MM.1S (cell line): ENCODE measurements at regions not wholly inside any gene's neighbourhood (a gene's known extent, or its start where the extent isn't known, plus 50 kb on each side); places are given as distances from the start of the nearest gene placed in this dataset.
"Not testable (repeated sequence)": the region's sequence is repeated elsewhere in the genome, so short reads cannot be mapped to it uniquely, and the experiment has no call there.

Source experiments
- DNase-seq: peaks from one replicate; pipeline ENCODE4 v3.0.0-alpha.2; 2015
- H2AFZ ChIP-seq: fragments of 300-600 bp; sonication (generic); 2 replicates; pipeline ENCODE4 v1.6.0; 2016; ENCODE audit warnings: antibody characterized with exemption, low read length
- H3F3A ChIP-seq: fragments of 300-600 bp; sonication (generic); 2 replicates; pipeline ENCODE4 v1.6.1; 2016; ENCODE audit warnings: mild to moderate bottlenecking, antibody characterized with exemption, low read length, moderate library complexity, mixed read lengths; ENCODE audit not compliant: insufficient read depth
- H3K27ac ChIP-seq: fragments of 300-600 bp; sonication (generic); 2 replicates; pipeline ENCODE4 v1.5.1; 2016; ENCODE audit warnings: mild to moderate bottlenecking, low read length
- H3K27me3 ChIP-seq: fragments of 300-600 bp; sonication (generic); replicated peaks from 2 replicates; pipeline ENCODE4 v1.6.0; 2016; ENCODE audit warnings: low read length; ENCODE audit not compliant: insufficient read depth
- H3K36me3 ChIP-seq: fragments of 300-600 bp; sonication (generic); replicated peaks from 2 replicates; pipeline ENCODE4 v1.6.1; 2016; ENCODE audit warnings: mild to moderate bottlenecking, low read length, mixed read lengths; ENCODE audit not compliant: insufficient read depth
- H3K4me1 ChIP-seq: fragments of 300-600 bp; sonication (generic); 2 replicates; pipeline ENCODE4 v1.6.1; 2016; ENCODE audit warnings: low read length, mixed read lengths
- H3K4me2 ChIP-seq: fragments of 300-600 bp; sonication (generic); 2 replicates; pipeline ENCODE4 v1.6.0; 2016; ENCODE audit warnings: low read depth, low read length
- H3K4me3 ChIP-seq: fragments of 300-600 bp; sonication (generic); 2 replicates; pipeline ENCODE4 v1.5.1; 2016; ENCODE audit warnings: low read length, mixed read lengths
- H3K79me2 ChIP-seq: fragments of 300-600 bp; sonication (generic); 2 replicates; pipeline ENCODE4 v1.6.1; 2016; ENCODE audit warnings: mixed run types, low read length, mixed read lengths
- H3K9ac ChIP-seq: fragments of 300-600 bp; sonication (generic); 2 replicates; pipeline ENCODE4 v1.6.1; 2016; ENCODE audit warnings: low read length, mixed read lengths
- H3K9me2 ChIP-seq: fragments of 300-600 bp; sonication (generic); replicated peaks from 2 replicates; pipeline ENCODE4 v1.6.1; 2016; ENCODE audit warnings: mild to moderate bottlenecking, low read length, mixed read lengths; ENCODE audit not compliant: insufficient read depth
- H3K9me3 ChIP-seq: fragments of 300-600 bp; sonication (generic); replicated peaks from 2 replicates; pipeline ENCODE4 v1.6.1; 2016; ENCODE audit warnings: mild to moderate bottlenecking, low read length, mixed read lengths; ENCODE audit not compliant: insufficient read depth
- H4K20me1 ChIP-seq: fragments of 300-600 bp; sonication (generic); 2 replicates; pipeline ENCODE4 v1.6.1; 2016; ENCODE audit warnings: mild to moderate bottlenecking, low read length, moderate library complexity, mixed read lengths; ENCODE audit not compliant: insufficient read depth
- CTCF ChIP-seq: fragments of 300-600 bp; sonication (generic); IDR thresholded peaks from 2 replicates; pipeline ENCODE4 v1.5.1; 2016; ENCODE audit warnings: antibody characterized with exemption, low read length, mixed read lengths
- EZH2 ChIP-seq: fragments of 300-600 bp; sonication (generic); optimal IDR thresholded peaks from 2 replicates; pipeline ENCODE3; 2017; ENCODE audit warnings: low read depth, mild to moderate bottlenecking, antibody characterized with exemption, low read length, mixed read lengths
- EZH2phosphoT487 ChIP-seq: fragments of 300-600 bp; sonication (generic); IDR thresholded peaks from 2 replicates; pipeline ENCODE4 v1.6.1; 2018; ENCODE audit warnings: antibody characterized with exemption, low read length

DNA sequence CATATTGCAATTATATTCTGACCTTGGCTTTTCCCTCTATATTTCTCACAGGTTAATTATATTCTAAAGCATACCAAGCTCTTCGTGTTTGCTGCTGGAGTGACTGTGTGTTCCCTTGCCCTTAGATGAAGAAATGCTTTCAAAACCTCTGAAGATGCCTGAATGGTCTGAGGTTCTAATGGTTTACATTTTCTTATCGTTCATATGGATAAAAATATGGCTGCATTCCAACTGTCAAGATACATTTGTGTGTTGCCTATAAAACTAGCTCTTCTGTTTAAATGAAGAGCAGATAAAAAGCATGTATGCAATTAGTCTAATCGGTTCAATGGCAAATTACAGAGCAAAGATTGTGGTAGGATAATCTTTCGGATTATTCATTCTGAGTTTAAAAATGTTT lies 68.4 kb upstream of the ANKRD10 start:
- Histone ChIP-seq H3K27me3 (no peaks in the 10 kb centered on the region), H3K9ac (no peak overlapping the region), H3K27ac (no peak overlapping the region), H3K36me3 (no peaks in the 10 kb centered on the region), H3K4me1 (no peaks in the 10 kb centered on the region), H3K9me3 (no peaks in the 10 kb centered on the region), H3K9me2 (no peaks in the 10 kb centered on the region), H3K4me3 (no peak overlapping the region), H3F3A (no peaks in the 10 kb centered on the region), H2AFZ (no peak overlapping the region), H3K4me2 (no peak overlapping the region), H3K79me2 (no peaks in the 10 kb centered on the region), H4K20me1 (no peaks in the 10 kb centered on the region)
- DNase-seq, result no peak
- TF ChIP-seq EZH2phosphoT487, result no peak
- no peak for TF ChIP-seq EZH2
- no peak for TF ChIP-seq CTCF

DNA sequence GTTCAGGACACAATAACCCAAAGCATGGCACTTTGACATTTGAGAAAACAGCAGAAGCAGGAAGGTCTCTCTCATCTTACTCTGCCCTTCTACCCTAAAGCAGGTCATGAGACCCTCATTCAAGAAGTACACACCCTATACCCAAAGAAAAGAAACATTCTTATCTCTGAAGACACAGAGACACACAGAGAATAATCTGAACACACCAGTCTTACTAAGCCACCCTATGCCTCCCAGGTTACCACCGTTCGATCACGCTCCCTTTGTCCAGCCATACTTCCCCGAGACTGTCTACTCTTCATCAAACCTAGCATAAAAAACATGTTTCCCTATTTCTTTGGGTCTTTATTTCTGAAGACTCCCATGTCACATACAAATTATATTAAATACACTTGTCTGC lies 66.5 kb upstream of the ANKRD10 start:
- Histone ChIP-seq H3K4me1 (no peaks in the 10 kb centered on the region), H2AFZ (no peak overlapping the region), H3K4me2 (no peak overlapping the region), H3K9ac (no peak overlapping the region), H3K36me3 (no peaks in the 10 kb centered on the region), H3K4me3 (no peak overlapping the region), H3K27ac (no peak overlapping the region), H3K9me2 (no peaks in the 10 kb centered on the region), H3F3A (no peaks in the 10 kb centered on the region), H3K79me2 (no peaks in the 10 kb centered on the region), H3K9me3 (no peaks in the 10 kb centered on the region), H4K20me1 (no peaks in the 10 kb centered on the region), H3K27me3 (no peaks in the 10 kb centered on the region)
- no peak for TF ChIP-seq CTCF
- no peak for TF ChIP-seq EZH2
- no peak for TF ChIP-seq EZH2phosphoT487
- DNase-seq, result no peak

GRCh38 chr13:110980921-110981320 lies 66.1 kb upstream of the ANKRD10 start:
- Histone ChIP-seq H2AFZ (no peak overlapping the region), H4K20me1 (no peaks in the 10 kb centered on the region), H3K9me3 (no peaks in the 10 kb centered on the region), H3K4me1 (no peaks in the 10 kb centered on the region), H3K9me2 (no peaks in the 10 kb centered on the region), H3F3A (no peaks in the 10 kb centered on the region), H3K36me3 (no peaks in the 10 kb centered on the region), H3K9ac (no peak overlapping the region), H3K4me2 (no peak overlapping the region), H3K79me2 (no peaks in the 10 kb centered on the region), H3K27me3 (no peaks in the 10 kb centered on the region), H3K27ac (no peak overlapping the region), H3K4me3 (no peak overlapping the region)
- no peak for DNase-seq
- TF ChIP-seq EZH2 (no peak), EZH2phosphoT487 (no peak), CTCF (no peak)

DNA sequence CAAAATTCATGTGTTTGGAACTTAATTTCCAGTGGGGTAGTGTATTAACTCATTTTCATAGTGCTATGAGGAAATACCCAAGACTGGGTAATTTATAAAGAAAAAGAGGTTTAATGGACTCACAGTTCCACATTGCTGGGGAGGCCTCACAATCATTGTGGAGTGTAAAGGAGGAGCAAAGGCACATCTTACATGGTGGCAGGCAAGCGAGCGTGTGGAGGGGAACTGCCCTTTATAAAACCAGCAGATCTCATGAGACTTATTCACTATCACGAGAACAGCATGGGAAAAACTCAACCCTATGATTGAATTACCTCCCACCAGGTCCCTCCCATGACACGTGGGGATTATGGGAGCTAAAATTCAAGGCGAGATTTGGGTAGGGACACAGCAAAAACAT lies 64.3 kb upstream of the ANKRD10 start:
- H3K36me3 ChIP-seq, DNase-seq, H3K27me3 ChIP-seq, H3K9me3 ChIP-seq, H4K20me1 ChIP-seq, H3K9me2 ChIP-seq, H3K4me3 ChIP-seq, H3K4me1 ChIP-seq, H3F3A ChIP-seq, H3K4me2 ChIP-seq, H2AFZ ChIP-seq, H3K79me2 ChIP-seq, H3K27ac ChIP-seq, H3K9ac ChIP-seq: not testable (repeated sequence)
